Ishikawa (cell line): ENCODE measurements at regions not wholly inside any gene's neighbourhood (a gene's known extent, or its start where the extent isn't known, plus 50 kb on each side); places are given as distances from the start of the nearest gene placed in this dataset.

Source experiments
- CEBPB ChIP-seq: IDR thresholded peaks from 2 replicates; pipeline ENCODE4 v1.6.1; 2012
- CREB1 ChIP-seq: IDR thresholded peaks from 2 replicates; pipeline ENCODE4 v1.6.1; 2012; ENCODE audit warnings: low read depth
- EGR1 ChIP-seq: IDR thresholded peaks from 2 replicates; pipeline ENCODE4 v1.6.1; 2012
- EP300 ChIP-seq: IDR thresholded peaks from 2 replicates; pipeline ENCODE4 v1.6.1; 2012; ENCODE audit warnings: borderline replicate concordance
- RAD21 ChIP-seq: IDR thresholded peaks from 2 replicates; pipeline ENCODE4 v1.6.1; 2012; ENCODE audit warnings: low read depth
- TAF1 ChIP-seq: IDR thresholded peaks from 2 replicates; pipeline ENCODE4 v1.6.1; 2012; ENCODE audit warnings: low read depth, mild to moderate bottlenecking
- TEAD4 ChIP-seq: IDR thresholded peaks from 2 replicates; pipeline ENCODE4 v1.6.1; 2012
- YY1 ChIP-seq: IDR thresholded peaks from 2 replicates; pipeline ENCODE4 v1.6.1; 2012; ENCODE audit warnings: low read depth
- ZBTB7A ChIP-seq: IDR thresholded peaks from 2 replicates; pipeline ENCODE4 v1.6.1; 2012; ENCODE audit warnings: low read depth
- TF ChIP-seq, protein P1 (sequence below): IDR thresholded peaks from 2 replicates; pipeline ENCODE4 v1.6.1; 2012
- TF ChIP-seq, protein P2 (sequence below): IDR thresholded peaks from 2 replicates; pipeline ENCODE4 v1.6.1; 2012; ENCODE audit warnings: low read depth, mild to moderate bottlenecking

DNA sequence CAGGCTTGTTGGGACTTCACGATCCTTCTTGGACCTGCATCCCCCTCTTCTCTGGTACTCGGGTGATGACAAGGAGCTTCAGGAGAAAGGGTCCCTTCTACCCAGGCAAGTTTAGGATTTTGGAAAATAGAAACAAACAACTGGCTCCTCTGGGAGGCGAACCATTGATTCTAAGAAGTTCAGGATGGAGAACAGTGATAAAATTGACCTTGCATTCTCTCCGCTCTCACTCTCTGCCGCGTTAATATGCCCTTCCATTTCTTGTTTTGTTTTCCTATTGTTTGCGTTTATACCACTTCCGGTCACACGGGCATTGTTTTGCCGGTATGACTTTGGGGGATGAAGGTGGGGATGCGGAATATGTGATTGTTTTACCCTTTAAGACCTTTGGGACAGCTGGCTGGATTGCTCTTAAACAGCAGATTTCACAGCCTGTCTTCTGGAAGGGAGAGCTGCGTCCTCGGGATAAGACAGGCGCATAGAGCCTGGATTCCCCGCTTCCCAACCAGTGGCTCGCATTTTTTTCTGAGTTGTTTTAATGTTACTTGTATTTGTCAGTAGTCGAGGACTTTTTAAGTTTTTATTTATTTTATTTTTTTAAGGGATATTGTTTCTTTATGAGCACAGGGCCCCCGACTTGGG, 144.3 kb upstream of the ZNF184 start:
- TF ChIP-seq, protein P1, sequence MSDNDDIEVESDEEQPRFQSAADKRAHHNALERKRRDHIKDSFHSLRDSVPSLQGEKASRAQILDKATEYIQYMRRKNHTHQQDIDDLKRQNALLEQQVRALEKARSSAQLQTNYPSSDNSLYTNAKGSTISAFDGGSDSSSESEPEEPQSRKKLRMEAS = no peak
- TF ChIP-seq EP300 = no peak
- TF ChIP-seq, protein P2, sequence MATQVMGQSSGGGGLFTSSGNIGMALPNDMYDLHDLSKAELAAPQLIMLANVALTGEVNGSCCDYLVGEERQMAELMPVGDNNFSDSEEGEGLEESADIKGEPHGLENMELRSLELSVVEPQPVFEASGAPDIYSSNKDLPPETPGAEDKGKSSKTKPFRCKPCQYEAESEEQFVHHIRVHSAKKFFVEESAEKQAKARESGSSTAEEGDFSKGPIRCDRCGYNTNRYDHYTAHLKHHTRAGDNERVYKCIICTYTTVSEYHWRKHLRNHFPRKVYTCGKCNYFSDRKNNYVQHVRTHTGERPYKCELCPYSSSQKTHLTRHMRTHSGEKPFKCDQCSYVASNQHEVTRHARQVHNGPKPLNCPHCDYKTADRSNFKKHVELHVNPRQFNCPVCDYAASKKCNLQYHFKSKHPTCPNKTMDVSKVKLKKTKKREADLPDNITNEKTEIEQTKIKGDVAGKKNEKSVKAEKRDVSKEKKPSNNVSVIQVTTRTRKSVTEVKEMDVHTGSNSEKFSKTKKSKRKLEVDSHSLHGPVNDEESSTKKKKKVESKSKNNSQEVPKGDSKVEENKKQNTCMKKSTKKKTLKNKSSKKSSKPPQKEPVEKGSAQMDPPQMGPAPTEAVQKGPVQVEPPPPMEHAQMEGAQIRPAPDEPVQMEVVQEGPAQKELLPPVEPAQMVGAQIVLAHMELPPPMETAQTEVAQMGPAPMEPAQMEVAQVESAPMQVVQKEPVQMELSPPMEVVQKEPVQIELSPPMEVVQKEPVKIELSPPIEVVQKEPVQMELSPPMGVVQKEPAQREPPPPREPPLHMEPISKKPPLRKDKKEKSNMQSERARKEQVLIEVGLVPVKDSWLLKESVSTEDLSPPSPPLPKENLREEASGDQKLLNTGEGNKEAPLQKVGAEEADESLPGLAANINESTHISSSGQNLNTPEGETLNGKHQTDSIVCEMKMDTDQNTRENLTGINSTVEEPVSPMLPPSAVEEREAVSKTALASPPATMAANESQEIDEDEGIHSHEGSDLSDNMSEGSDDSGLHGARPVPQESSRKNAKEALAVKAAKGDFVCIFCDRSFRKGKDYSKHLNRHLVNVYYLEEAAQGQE = no peak
- no peak for TF ChIP-seq CEBPB
- no peak for TF ChIP-seq YY1
- no peak for TF ChIP-seq TAF1
- TF ChIP-seq ZBTB7A = no peak
- TF ChIP-seq CREB1 = no peak
- no peak for TF ChIP-seq RAD21
- no peak for TF ChIP-seq TEAD4
- no peak for TF ChIP-seq EGR1
